Left lung (tissue), 4 donors: ENCODE measurements at regions not wholly inside any gene's neighbourhood (a gene's known extent, or its start where the extent isn't known, plus 50 kb on each side); places are given as distances from the start of the nearest gene placed in this dataset.

Experiments used
- ATAC-seq: fragments of 200-7000 bp; cut with Tn5 transposase; one replicate; pipeline ENCODE4 v1.9.1; 2020; ENCODE audit warnings: moderate library complexity
- DNase-seq, 4 donors: peaks; one replicate each; pipeline ENCODE4 v3.0.0-alpha.2; 2013 to 2020
- H3K27ac ChIP-seq, 2 donors: fragments of 200-600 bp; sonication (generic) in 1 of 2; one replicate each; pipeline versions ENCODE4 v1.5.0 to v1.8.0; 2020 to 2021
- H3K27me3 ChIP-seq, 2 donors: fragments of 200-600 bp; sonication (generic) in 1 of 2; one replicate each; pipeline versions ENCODE4 v1.5.0 to v1.8.0; 2020 to 2021
- H3K36me3 ChIP-seq, 2 donors: fragments of 200-600 bp; sonication (generic) in 1 of 2; one replicate each; pipeline versions ENCODE4 v1.5.0 to v1.8.0; 2020 to 2021
- H3K4me1 ChIP-seq, 2 donors: fragments of 200-600 bp; one replicate each; pipeline ENCODE4 v1.8.0; 2021
- H3K4me3 ChIP-seq, 2 donors: fragments of 200-600 bp; sonication (generic) in 1 of 2; one replicate each; pipeline versions ENCODE4 v1.5.0 to v1.8.0; 2020 to 2021; ENCODE audit warnings: mild to moderate bottlenecking in 1 of 2
- H3K9me3 ChIP-seq, 2 donors: fragments of 200-600 bp; sonication (generic) in 1 of 2; one replicate each; pipeline versions ENCODE4 v1.5.0 to v1.8.0; 2020 to 2021
- intact Hi-C, 2 donors: fragments of 100-400 bp; cut with DNase I; formaldehyde crosslinking; loops; one replicate each; pipeline versions ENCODE4 v1.11.2 to v1.14.2; 2022
- TF ChIP-seq, protein P1 (sequence below), 2 donors: fragments of 200-600 bp; sonication (generic) in 1 of 2; IDR thresholded peaks; one replicate each; pipeline versions ENCODE4 v1.5.0 to v1.8.0; 2021; ENCODE audit warnings: antibody characterized with exemption in 2 of 2
- donor health status: DM: no; HTN: yes; CAD: no.
- donor health status: DM: no; HTN: no; CAD: no.

DNA sequence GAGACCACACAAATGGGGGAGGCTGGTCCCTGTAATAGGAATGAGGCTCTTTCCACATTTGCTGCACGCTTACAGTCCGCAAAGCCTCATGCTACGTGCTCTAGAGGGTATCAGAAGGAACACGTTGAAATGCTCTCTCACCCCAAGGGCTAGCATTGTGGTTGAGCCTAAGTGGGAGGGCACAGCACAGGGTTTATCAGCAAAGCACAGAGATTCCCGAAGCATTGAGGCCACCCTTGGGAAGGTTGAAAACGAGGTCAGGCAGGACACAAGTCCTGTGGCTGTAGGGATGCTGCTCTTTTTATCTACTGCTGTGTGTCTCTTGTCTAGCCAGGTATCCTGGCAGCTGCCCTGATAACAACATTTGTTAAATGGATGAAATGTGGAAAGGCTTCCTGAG, 378.3 kb downstream of the EN1 start:
- Histone ChIP-seq H3K9me3 (no peaks in the 10 kb centered on the region), H3K36me3 (no peaks in the 10 kb centered on the region), H3K27ac (no peak overlapping the region), H3K4me1 (no peaks in the 10 kb centered on the region), H3K27me3 (peaks cover 0 to 22% of the 10 kb centered on the region in 2 donors), H3K4me3 (no peak overlapping the region)
- no peak for DNase-seq
- ATAC-seq: no peak
- TF ChIP-seq, protein P1, sequence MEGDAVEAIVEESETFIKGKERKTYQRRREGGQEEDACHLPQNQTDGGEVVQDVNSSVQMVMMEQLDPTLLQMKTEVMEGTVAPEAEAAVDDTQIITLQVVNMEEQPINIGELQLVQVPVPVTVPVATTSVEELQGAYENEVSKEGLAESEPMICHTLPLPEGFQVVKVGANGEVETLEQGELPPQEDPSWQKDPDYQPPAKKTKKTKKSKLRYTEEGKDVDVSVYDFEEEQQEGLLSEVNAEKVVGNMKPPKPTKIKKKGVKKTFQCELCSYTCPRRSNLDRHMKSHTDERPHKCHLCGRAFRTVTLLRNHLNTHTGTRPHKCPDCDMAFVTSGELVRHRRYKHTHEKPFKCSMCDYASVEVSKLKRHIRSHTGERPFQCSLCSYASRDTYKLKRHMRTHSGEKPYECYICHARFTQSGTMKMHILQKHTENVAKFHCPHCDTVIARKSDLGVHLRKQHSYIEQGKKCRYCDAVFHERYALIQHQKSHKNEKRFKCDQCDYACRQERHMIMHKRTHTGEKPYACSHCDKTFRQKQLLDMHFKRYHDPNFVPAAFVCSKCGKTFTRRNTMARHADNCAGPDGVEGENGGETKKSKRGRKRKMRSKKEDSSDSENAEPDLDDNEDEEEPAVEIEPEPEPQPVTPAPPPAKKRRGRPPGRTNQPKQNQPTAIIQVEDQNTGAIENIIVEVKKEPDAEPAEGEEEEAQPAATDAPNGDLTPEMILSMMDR (IDR thresholded peaks at IDR 0.05): no peak
- intact Hi-C loops: no loop called here

DNA sequence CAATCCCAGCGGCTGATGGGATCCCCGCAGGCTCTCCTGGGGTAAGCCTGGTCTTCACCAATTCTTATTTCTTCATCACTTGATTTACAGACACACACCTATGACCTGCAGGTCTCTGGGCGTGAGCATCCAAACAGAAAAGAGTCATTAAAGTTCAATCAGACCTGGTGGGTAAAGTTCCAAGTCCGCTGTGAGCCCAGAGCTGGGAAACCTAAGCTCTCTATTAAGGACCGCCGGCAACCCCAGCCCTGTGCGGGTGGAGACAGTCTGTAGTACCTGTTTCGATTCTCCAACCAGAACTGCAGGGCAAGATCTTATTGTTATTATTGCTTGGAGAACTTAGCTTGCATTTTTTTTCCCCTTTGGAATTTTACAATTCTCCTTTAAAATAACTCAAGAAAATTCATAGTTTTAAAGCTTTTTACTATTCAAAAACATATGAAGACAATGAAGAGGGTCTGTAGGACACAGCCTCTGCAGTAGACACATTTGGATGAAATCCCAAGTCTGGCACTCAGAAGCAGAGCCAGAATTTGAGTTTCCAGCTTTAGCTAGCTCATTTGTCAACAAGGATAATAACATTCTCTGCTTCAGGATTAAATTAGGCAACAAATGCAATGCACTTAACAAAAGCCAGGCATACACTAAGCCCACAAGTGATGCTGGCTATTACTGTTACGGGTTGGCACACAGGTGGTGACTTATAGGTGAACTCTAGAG, 376.4 kb downstream of the INSIG2 start:
- no peaks in the 10 kb centered on the region for H3K4me1 ChIP-seq
- H3K27ac ChIP-seq: no peak overlapping the region
- H3K9me3 ChIP-seq: no peaks in the 10 kb centered on the region
- H3K36me3 ChIP-seq: no peaks in the 10 kb centered on the region
- no peak overlapping the region for H3K4me3 ChIP-seq
- ATAC-seq (no peak), DNase-seq (no peak)
- H3K27me3 ChIP-seq: peaks cover 0 to 17% of the 10 kb centered on the region in 2 donors
- intact Hi-C loops: no loop called here
- TF ChIP-seq, protein P1 (IDR thresholded peaks at IDR 0.05): no peak

DNA sequence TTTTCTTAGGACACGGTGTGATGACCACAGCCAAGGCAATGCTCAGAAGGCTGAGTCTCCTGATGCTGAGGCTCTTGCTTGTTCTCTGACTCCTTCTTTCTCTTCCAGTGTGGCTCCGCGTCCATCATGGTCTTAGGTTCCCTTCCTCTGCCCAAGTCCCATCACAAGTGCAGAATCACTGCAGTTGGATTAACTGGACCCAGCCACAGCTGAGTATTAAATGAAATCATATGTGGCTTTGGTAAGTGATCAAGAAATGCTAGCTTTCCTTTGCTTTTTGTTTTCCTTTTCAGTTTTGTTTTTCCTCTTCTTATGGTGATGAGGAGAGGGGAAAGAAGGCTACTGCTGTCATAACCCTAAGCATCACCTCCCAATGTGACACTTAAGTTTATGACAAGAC, 375.8 kb downstream of the INSIG2 start:
- no peaks in the 10 kb centered on the region for H3K36me3 ChIP-seq
- TF ChIP-seq, protein P1 (IDR thresholded peaks at IDR 0.05): no peak
- intact Hi-C loops: no loop called here
- H3K27me3 ChIP-seq: peaks cover 0 to 12% of the 10 kb centered on the region in 2 donors
- H3K27ac ChIP-seq: no peak overlapping the region
- ATAC-seq: no peak
- DNase-seq: no peak
- H3K9me3 ChIP-seq: no peaks in the 10 kb centered on the region
- H3K4me1 ChIP-seq: no peaks in the 10 kb centered on the region
- H3K4me3 ChIP-seq: no peak overlapping the region

DNA sequence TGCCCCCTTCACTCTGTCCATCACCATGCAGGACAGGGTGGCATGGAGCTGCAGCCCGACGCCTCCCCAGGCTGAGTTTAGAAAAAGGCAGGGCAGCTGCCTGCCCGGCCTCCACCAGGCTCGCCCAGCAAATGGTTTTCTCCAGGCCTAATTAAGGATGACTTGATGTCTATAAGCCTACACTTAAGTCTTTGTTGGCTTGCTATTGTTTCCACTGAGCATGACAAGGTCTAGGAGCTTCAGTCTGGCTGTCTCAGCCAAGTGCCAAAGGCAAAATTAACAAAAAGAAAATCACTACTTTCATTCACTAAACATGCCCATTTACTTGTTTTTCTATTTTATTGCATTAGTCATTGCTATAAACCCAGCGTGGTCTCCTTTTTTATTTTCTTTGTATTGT, 372.2 kb downstream of the INSIG2 start:
- H3K27ac ChIP-seq: no peak overlapping the region

DNA sequence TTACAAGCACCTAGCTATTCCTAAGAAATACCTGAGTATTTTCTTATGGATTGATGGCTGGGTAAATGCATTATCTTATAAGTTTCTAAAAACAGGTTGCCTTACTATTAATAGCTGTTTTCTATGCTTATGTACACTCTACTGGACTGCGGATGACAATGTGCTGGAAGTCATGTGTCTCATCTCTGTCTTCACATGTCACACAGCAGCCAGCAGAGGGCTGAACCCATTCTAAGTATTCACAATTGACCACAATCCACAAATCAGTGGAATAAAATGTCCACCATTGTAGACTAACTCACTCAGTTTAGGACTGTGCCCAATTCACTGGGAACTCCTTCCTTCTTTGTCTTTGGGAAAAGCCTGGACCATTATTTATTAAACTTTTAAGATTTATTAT, 371.2 kb downstream of the INSIG2 start:
- intact Hi-C loops: no loop called here
- no peak for ATAC-seq

More for the DNA sequence above, 372.2 kb downstream of the INSIG2 start:
- TF ChIP-seq, protein P1 (IDR thresholded peaks at IDR 0.05): no peak
- no peak for ATAC-seq
- Histone ChIP-seq H3K36me3 (no peaks in the 10 kb centered on the region), H3K9me3 (no peaks in the 10 kb centered on the region), H3K4me1 (no peaks in the 10 kb centered on the region), H3K27me3 (no peaks in the 10 kb centered on the region), H3K4me3 (no peak overlapping the region)
- DNase-seq: no peak
- intact Hi-C loops: no loop called here

More for the DNA sequence above, 371.2 kb downstream of the INSIG2 start:
- H3K4me3 ChIP-seq: no peak overlapping the region
- no peaks in the 10 kb centered on the region for H3K9me3 ChIP-seq
- no peak overlapping the region for H3K27ac ChIP-seq
- no peaks in the 10 kb centered on the region for H3K4me1 ChIP-seq
- H3K27me3 ChIP-seq: no peaks in the 10 kb centered on the region
- no peaks in the 10 kb centered on the region for H3K36me3 ChIP-seq
- TF ChIP-seq, protein P1 (IDR thresholded peaks at IDR 0.05): no peak
- DNase-seq: no peak
